SW 1271 (cell line): ENCODE measurements at regions not wholly inside any gene's neighbourhood (a gene's known extent, or its start where the extent isn't known, plus 50 kb on each side); places are given as distances from the start of the nearest gene placed in this dataset.

ENCODE experiments used
- DNase-seq, 2 experiments: peaks; one replicate each; lab custom pipeline; 2025; lab: John Stamatoyannopoulos, UW

- no peak for DNase-seq
Observed at GRCh38 chr9:121569266-121569648, 69.6 kb upstream of the GGTA1 start.

GRCh38 chr9:121572581-121572980, 72.9 kb upstream of the GGTA1 start:
- no peak for DNase-seq

GRCh38 chr9:121573717-121574485, 74.3 kb upstream of the GGTA1 start:
- DNase-seq = no peak

- DNase-seq = no peak
Observed at GRCh38 chr9:121574774-121575519, 75.3 kb upstream of the GGTA1 start.

- DNase-seq = peak in 1 of 2 experiments; percentile 31
Observed at GRCh38 chr9:121576281-121577075, 75.0 kb upstream of the DAB2IP start.

- DNase-seq = no peak
Observed at GRCh38 chr9:121577166-121577565, 74.3 kb upstream of the DAB2IP start.

- DNase-seq = no peak
Observed at GRCh38 chr9:121577572-121577971, 73.9 kb upstream of the DAB2IP start.

- DNase-seq = no peak
Observed at GRCh38 chr9:121581786-121582600, 69.4 kb upstream of the DAB2IP start.

- DNase-seq = no peak
Observed at GRCh38 chr9:121582641-121583040, 68.8 kb upstream of the DAB2IP start.

GRCh38 chr9:121584421-121584820, 67.0 kb upstream of the DAB2IP start:
- no peak for DNase-seq

GRCh38 chr9:121587863-121588262, 63.6 kb upstream of the DAB2IP start:
- no peak for DNase-seq

GRCh38 chr9:121589986-121590385, 61.4 kb upstream of the DAB2IP start:
- no peak for DNase-seq

- DNase-seq = no peak
Observed at GRCh38 chr9:121592265-121592664, 59.2 kb upstream of the DAB2IP start.

- no peak for DNase-seq
Observed at GRCh38 chr9:121593066-121593465, 58.4 kb upstream of the DAB2IP start.

GRCh38 chr9:121596515-121596914, 54.9 kb upstream of the DAB2IP start:
- DNase-seq = peak; percentile 12 to 18

- DNase-seq = no peak
Observed at GRCh38 chr9:121597698-121598166, 53.7 kb upstream of the DAB2IP start.

- DNase-seq = no peak
Observed at GRCh38 chr9:121598167-121598964, 53.1 kb upstream of the DAB2IP start.

GRCh38 chr9:121598965-121599871, 52.2 kb upstream of the DAB2IP start:
- DNase-seq = peak in 1 of 2 experiments; percentile 27

GRCh38 chr9:121599872-121600585, 51.4 kb upstream of the DAB2IP start:
- DNase-seq = no peak
